Uterus (tissue), 3 donors: ENCODE measurements at regions not wholly inside any gene's neighbourhood (a gene's known extent, or its start where the extent isn't known, plus 50 kb on each side); places are given as distances from the start of the nearest gene placed in this dataset.

ENCODE experiments used
- DNase-seq, 2 donors: peaks; one replicate each; pipeline ENCODE4 v3.0.0-alpha.2; 2019 to 2020
- H3K27ac ChIP-seq, 2 donors: fragments of 200-600 bp; sonication (generic); 1 replicate in 1 of 2; 2 replicates in 1 of 2; pipeline ENCODE4 v1.5.1; 2016 to 2018
- H3K27me3 ChIP-seq, 2 donors: fragments of 200-600 bp; sonication (generic); one replicate each; pipeline ENCODE4 v1.5.1; 2018 to 2019; ENCODE audit warnings: control low read depth in 1 of 2
- H3K36me3 ChIP-seq, 2 donors: fragments of 200-600 bp; sonication (generic); one replicate each; pipeline ENCODE4 v1.5.1; 2019; ENCODE audit warnings: control low read depth in 1 of 2
- H3K4me1 ChIP-seq, 2 donors: fragments of 200-600 bp; sonication (generic); one replicate each; pipeline ENCODE4 v1.5.1; 2018 to 2019; ENCODE audit warnings: control low read depth in 1 of 2
- H3K4me3 ChIP-seq, 2 donors: fragments of 200-600 bp; sonication (generic); 1 replicate in 1 of 2; 2 replicates in 1 of 2; pipeline ENCODE4 v1.5.1; 2018 to 2019; ENCODE audit warnings: mild to moderate bottlenecking in 1 of 2
- H3K9me3 ChIP-seq, 2 donors: fragments of 200-600 bp; sonication (generic); one replicate each; pipeline ENCODE4 v1.5.1; 2019; ENCODE audit warnings: control low read depth in 1 of 2
- POLR2A ChIP-seq, 2 donors: fragments of 450-650 bp; IDR thresholded peaks; one replicate each; pipeline ENCODE4 v1.6.1; 2016; ENCODE audit warnings: antibody characterized with exemption in 2 of 2, mild to moderate bottlenecking in 1 of 2, moderate library complexity in 1 of 2
- intact Hi-C: fragments of 100-400 bp; cut with DNase I; formaldehyde crosslinking; loops from one replicate; pipeline ENCODE4 v1.15.1; 2023; ENCODE audit warnings: low total_unique reads
- TF ChIP-seq, protein P1 (sequence below), 4 experiments: fragments of 200-600 bp in 2 of 4; fragments of 450-650 bp in 2 of 4; sonication (generic) in 2 of 4; IDR thresholded peaks; one replicate each; pipeline ENCODE4 v1.5.1; 2016 to 2019; ENCODE audit warnings: antibody characterized with exemption in 4 of 4, mild to moderate bottlenecking in 2 of 4, moderate library complexity in 1 of 4
- donor health status: DM: yes; HTN: yes; CAD: no.

DNA sequence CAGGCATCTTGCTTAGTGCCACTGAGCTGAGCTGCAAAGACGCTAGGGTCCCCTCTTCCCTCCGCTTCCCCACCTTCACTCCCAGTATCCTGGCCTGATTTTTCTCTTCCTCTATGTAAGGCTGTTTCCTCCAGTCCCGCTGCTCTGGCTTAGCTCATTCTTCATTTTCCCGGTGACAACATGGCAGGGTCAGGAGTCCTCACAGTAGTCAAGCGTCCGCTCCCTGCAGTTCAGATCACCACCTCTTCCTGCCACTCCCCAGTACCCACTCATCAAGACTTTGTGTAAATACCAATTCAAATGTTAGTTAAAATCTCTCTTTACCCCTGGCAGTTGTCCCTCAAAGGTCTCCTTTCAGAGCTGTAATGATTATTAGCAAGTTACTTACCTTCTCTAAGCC, 650.4 kb upstream of the CELF2 start:
- Histone ChIP-seq H3K27ac (no peak overlapping the region), H3K36me3 (no peaks in the 10 kb centered on the region), H3K4me1 (no peaks in the 10 kb centered on the region), H3K27me3 (no peaks in the 10 kb centered on the region), H3K4me3 (no peak overlapping the region), H3K9me3 (no peaks in the 10 kb centered on the region)
- TF ChIP-seq, protein P1, sequence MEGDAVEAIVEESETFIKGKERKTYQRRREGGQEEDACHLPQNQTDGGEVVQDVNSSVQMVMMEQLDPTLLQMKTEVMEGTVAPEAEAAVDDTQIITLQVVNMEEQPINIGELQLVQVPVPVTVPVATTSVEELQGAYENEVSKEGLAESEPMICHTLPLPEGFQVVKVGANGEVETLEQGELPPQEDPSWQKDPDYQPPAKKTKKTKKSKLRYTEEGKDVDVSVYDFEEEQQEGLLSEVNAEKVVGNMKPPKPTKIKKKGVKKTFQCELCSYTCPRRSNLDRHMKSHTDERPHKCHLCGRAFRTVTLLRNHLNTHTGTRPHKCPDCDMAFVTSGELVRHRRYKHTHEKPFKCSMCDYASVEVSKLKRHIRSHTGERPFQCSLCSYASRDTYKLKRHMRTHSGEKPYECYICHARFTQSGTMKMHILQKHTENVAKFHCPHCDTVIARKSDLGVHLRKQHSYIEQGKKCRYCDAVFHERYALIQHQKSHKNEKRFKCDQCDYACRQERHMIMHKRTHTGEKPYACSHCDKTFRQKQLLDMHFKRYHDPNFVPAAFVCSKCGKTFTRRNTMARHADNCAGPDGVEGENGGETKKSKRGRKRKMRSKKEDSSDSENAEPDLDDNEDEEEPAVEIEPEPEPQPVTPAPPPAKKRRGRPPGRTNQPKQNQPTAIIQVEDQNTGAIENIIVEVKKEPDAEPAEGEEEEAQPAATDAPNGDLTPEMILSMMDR (IDR thresholded peaks at IDR 0.05), result no peak
- TF ChIP-seq POLR2A (IDR thresholded peaks at IDR 0.05), result no peak
- DNase-seq, result no peak
- intact Hi-C loops, result no loop called here

DNA sequence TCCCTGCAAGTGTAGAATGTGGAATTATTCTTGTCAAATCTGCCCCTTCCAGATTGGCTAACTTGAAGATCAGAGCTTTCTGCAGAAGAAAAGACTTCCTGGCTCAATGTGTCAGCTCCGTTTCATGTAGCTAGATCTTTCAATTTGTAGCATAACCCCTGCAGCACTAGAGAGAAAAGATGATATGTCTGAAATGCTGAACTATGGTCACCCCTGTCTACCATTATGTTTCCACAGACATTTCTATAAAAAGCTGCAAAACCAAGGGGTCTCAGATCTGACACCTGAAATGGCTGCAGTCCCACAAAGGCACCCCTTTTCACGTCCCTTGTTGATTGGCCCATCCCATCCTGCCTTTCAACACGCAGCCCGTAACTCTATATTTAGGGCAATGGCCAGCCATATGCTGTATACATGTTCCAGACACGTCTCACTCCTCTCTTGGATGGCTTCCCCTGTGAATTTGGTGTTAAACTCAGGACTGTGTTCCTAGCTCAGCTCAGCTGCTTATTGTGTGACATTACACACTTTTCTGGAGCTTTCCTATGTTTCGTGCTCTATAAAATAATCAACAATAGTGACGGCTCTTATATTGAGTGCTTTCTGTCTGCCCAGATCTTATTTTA, 648.6 kb upstream of the CELF2 start:
- no peak for DNase-seq
- intact Hi-C loops, result no loop called here
- H3K27ac ChIP-seq, result no peak overlapping the region
- no peaks in the 10 kb centered on the region for H3K9me3 ChIP-seq
- no peaks in the 10 kb centered on the region for H3K4me1 ChIP-seq
- TF ChIP-seq POLR2A (IDR thresholded peaks at IDR 0.05), result no peak
- TF ChIP-seq, protein P1 (IDR thresholded peaks at IDR 0.05), result no peak
- no peak overlapping the region for H3K4me3 ChIP-seq
- no peaks in the 10 kb centered on the region for H3K36me3 ChIP-seq
- H3K27me3 ChIP-seq, result no peaks in the 10 kb centered on the region

DNA sequence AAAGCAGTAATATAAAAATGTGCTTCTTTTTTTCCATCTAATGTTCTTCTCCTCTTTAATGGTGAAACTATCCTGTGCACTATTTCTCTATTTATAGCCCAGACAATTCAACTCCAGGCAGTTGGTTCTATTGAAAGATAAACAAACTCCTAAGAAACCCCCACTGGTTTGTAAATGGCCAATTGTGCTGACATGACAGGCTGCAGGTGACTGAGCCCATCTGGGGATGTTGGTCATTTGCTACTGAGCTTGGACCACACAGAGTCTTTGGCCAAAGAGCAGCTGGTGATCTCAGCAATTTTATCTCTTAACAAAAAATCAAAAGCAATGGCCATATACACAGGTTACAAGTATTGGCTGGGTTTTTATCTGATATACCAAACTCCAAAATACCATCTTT, 631.8 kb upstream of the CELF2 start:
- Histone ChIP-seq H3K4me1 (no peaks in the 10 kb centered on the region), H3K36me3 (no peaks in the 10 kb centered on the region), H3K27ac (no peak overlapping the region), H3K4me3 (no peak overlapping the region), H3K27me3 (no peaks in the 10 kb centered on the region), H3K9me3 (no peaks in the 10 kb centered on the region)
- TF ChIP-seq, protein P1 (IDR thresholded peaks at IDR 0.05), result no peak
- no peak for DNase-seq
- intact Hi-C loops, result no loop called here

DNA sequence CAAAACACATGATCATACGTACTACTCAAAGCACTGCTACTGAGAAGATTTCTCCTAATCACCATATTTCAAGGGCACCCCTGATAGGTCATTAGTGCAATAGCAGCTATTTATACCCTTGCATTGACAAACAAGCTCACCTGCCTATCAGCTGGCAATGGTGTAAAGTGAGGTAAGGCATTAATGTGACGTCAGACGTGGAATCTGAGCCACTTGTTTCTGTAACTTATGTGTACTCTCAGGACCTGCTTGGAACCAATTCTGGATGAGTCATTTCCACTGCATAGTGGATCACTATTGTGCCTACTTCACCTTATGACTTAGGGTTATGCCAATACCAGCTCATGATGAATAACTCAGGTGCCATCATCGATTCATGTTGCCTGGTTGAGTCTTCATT, 628.5 kb upstream of the CELF2 start:
- Histone ChIP-seq H3K36me3 (no peaks in the 10 kb centered on the region), H3K27me3 (no peaks in the 10 kb centered on the region), H3K4me1 (no peaks in the 10 kb centered on the region), H3K27ac (no peak overlapping the region), H3K9me3 (no peaks in the 10 kb centered on the region), H3K4me3 (no peak overlapping the region)
- no peak for TF ChIP-seq POLR2A (IDR thresholded peaks at IDR 0.05)
- TF ChIP-seq, protein P1 (IDR thresholded peaks at IDR 0.05), result no peak
- intact Hi-C loops, result no loop called here
- DNase-seq, result no peak

DNA sequence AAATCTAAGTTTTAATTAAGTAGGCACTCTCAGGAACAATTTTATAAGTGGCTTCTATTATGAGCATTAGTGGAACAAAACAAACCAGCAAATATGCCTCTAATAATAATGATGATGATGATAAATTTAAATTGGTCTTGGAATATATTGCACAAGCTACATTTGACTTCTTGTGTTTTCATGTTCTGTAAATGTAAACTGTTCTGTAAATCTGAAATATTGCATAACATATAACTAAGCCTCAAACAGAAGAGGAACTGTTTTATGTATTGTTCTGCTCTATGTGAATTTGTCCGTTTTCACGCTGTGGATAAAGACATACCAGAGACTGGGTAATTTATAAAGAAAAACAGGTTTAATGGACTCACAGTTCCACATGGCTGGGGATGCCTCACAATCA, 625.2 kb upstream of the CELF2 start:
- no peak for TF ChIP-seq POLR2A (IDR thresholded peaks at IDR 0.05)
- TF ChIP-seq, protein P1 (IDR thresholded peaks at IDR 0.05), result no peak
- no peak overlapping the region for H3K27ac ChIP-seq
- H3K9me3 ChIP-seq, result no peaks in the 10 kb centered on the region
- intact Hi-C loops, result no loop called here
- H3K4me1 ChIP-seq, result no peaks in the 10 kb centered on the region
- no peak overlapping the region for H3K4me3 ChIP-seq
- H3K36me3 ChIP-seq, result no peaks in the 10 kb centered on the region
- no peak for DNase-seq
- no peaks in the 10 kb centered on the region for H3K27me3 ChIP-seq
